GM12892 (cell line): ENCODE measurements at regions not wholly inside any gene's neighbourhood (a gene's known extent, or its start where the extent isn't known, plus 50 kb on each side); places are given as distances from the start of the nearest gene placed in this dataset.

Source experiments
- DNase-seq: peaks from one replicate; pipeline ENCODE4 v3.0.0; 2011; ENCODE audit not compliant: insufficient read length
- FAIRE-seq: peaks from 2 replicates; lab custom pipeline; 2011; peaks lifted over from hg19 to GRCh38; lab: Jason Lieb, UNC
- POLR2A ChIP-seq: IDR thresholded peaks from 2 replicates; pipeline ENCODE4 v1.6.1; 2011; ENCODE audit warnings: low read depth, low read length, control low read depth
- POLR2AphosphoS5 ChIP-seq: IDR thresholded peaks from 2 replicates; pipeline ENCODE4 v1.6.1; 2011; ENCODE audit warnings: low read depth, low read length, control low read depth
- TAF1 ChIP-seq: IDR thresholded peaks from 2 replicates; pipeline ENCODE4 v1.6.1; 2011; ENCODE audit warnings: low read depth, mild to moderate bottlenecking, control low read depth, low read length, borderline replicate concordance

DNA sequence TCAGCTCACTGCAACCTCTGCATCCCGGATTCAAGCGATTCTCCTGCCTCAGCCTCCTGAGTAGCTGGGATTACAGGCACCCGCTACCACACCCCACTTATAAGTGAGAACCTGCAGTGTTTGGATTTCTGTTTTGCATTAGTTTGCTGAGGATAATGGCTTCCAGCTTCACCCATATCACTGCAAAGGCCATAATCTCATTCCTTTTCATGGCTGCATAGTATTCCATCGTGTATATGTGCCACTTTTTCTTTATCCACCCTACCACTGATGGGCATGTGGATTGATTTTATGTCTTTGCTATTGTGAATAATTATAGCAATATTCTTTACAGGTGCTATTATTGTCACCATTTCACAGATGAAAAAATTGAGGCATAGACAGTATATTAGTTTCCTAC is 301.0 kb upstream of the MAF start:
- DNase-seq: no peak
- FAIRE-seq: no peak
- TF ChIP-seq POLR2A (no peak), POLR2AphosphoS5 (no peak), TAF1 (no peak)

DNA sequence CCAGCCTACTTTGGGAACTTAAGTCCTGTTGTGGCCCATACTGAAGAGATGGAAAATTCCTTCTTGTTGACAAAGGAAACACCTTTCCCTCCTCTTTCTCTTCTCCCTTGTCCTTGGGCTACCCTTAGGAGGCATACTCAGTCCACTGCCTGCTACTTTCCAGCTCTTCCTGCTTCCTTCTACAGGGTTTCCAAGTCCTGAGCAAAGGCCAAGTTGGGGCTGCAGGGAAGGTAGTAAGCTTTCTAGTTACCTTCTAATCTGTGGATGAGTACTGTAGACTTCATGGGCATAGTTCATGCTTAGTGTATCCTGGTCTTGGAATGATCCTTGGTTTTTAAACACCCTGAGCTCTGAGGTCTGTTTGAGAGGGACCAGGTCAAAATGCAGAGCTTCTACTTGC is 299.2 kb upstream of the MAF start:
- no peak for FAIRE-seq
- no peak for DNase-seq

DNA sequence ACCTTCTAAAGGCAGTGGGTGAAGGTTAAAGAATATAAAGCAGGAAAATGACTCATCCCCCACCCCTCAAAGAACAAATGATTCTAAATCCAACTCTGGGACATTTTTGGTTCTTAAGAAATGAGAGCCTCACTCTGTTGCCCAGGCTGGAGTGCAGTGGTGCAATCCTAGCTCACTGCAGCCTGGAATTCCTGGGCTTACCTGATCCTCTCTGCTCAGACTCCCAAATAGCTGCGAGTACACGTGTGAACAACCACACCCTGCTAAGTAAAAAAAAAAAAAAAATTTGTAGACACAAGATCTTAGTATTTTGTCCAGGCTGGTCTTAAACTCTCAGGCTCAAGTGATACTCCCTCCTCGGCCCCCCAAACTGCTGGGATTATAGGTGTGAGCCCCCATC is 298.8 kb upstream of the MAF start:
- no peak for FAIRE-seq
- TF ChIP-seq POLR2AphosphoS5 (no peak), POLR2A (no peak), TAF1 (no peak)

More for the DNA sequence above, 299.2 kb upstream of the MAF start:
- TF ChIP-seq POLR2A (no peak), POLR2AphosphoS5 (no peak), TAF1 (no peak)

DNA sequence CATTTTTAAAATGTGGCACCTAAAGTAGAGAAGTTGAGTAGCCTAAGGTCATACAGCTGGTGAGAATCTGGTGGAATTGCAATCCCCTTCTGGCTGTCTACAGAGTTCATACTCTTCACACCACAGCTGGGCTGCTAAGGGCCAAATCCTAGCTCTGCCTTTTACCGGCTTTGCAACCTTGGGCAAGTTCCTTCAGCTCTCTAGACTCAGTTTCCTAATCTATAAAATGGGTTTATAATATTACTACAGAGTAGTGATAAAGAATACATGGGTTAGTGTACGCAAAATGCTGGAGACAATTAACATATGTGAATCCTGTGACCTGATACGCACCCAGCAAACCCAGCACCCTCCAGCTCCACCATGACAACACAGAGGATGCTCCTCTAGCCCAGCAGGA is 298.2 kb upstream of the MAF start:
- FAIRE-seq: no peak
- no peak for DNase-seq
- TF ChIP-seq POLR2A (no peak), TAF1 (no peak), POLR2AphosphoS5 (no peak)

More for the DNA sequence above, 298.8 kb upstream of the MAF start:
- no peak for DNase-seq

- no peak for TF ChIP-seq POLR2A
- TF ChIP-seq TAF1: no peak
- TF ChIP-seq POLR2AphosphoS5: no peak
- FAIRE-seq (no peak), DNase-seq (no peak)
These were observed 297.1 kb upstream of the MAF start for GRCh38 chr16:79897453-79898146.

- no peak for FAIRE-seq
- TF ChIP-seq POLR2AphosphoS5 (no peak), POLR2A (no peak), TAF1 (no peak)
- DNase-seq: no peak
These were observed 296.5 kb upstream of the MAF start for GRCh38 chr16:79897104-79897452.

- DNase-seq (no peak), FAIRE-seq (no peak)
- TF ChIP-seq POLR2A: no peak
- no peak for TF ChIP-seq TAF1
- TF ChIP-seq POLR2AphosphoS5: no peak
These were observed 295.3 kb upstream of the MAF start for GRCh38 chr16:79895917-79896203.

GRCh38 chr16:79895053-79895916 is 294.7 kb upstream of the MAF start:
- DNase-seq (no peak), FAIRE-seq (no peak)

DNA sequence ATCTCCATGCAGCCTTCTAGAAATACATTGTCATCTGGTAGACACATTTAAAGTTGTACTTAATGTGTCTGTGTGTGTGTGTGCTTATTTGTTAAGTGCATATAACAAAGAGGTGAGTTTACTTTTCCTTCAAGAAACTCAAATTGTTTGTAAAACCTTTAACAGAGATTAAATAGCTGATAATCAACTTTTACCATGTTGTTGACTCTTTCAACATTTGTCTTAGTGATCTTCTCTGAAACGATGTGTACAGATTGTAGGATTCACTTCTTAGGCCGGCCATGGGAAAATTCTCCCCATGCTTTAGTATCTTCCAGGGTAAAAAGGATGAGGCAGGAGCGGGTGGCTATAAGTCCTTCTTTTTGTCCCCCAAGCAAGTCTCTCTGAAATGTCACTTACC is 292.9 kb upstream of the MAF start:
- DNase-seq (no peak), FAIRE-seq (no peak)
- no peak for TF ChIP-seq TAF1
- TF ChIP-seq POLR2A: no peak
- TF ChIP-seq POLR2AphosphoS5: no peak

More at GRCh38 chr16:79895053-79895916, 294.7 kb upstream of the MAF start:
- TF ChIP-seq POLR2AphosphoS5: no peak
- no peak for TF ChIP-seq TAF1
- no peak for TF ChIP-seq POLR2A

DNA sequence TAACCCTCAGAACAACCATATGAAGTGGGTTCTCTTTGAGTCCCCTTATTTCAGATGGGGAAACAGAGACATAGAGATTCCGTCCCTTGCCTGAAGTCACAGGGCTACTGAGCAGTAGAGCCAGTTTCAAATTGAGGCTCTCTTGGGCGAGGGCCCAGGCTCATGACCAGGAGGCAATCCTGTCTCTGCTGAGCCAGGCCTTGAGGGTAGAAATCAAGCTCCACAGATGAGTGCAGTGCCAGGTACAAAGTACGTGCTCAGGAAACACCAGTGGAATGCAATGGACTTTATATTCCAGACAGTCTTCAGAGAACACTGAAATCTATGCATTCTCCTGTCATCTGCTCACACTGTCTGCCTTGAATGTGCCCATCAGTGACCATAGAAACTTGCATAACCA is 291.7 kb upstream of the MAF start:
- DNase-seq (no peak), FAIRE-seq (no peak)
- no peak for TF ChIP-seq POLR2A
- no peak for TF ChIP-seq POLR2AphosphoS5
- TF ChIP-seq TAF1: no peak

DNA sequence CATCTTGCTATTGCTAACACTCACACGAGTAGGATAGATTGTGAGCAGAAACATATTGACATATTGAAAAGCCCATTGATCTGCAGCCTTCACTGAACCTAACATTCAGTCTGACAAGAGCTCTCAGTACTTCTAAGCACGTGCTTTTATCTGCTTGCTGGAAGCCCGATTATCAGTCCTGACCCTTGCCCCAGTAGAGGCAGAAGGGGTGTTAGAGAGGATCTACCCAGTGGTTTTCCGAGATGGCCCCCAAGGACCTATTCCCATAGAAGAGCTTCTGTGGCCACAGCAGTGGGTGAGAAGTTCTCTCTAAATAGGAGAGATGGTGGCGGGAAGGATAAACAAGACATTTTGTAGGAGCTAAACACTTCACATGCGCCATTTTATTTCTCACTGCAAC is 290.9 kb upstream of the MAF start:
- FAIRE-seq (no peak), DNase-seq (no peak)
- TF ChIP-seq POLR2A (no peak), POLR2AphosphoS5 (no peak), TAF1 (no peak)

DNA sequence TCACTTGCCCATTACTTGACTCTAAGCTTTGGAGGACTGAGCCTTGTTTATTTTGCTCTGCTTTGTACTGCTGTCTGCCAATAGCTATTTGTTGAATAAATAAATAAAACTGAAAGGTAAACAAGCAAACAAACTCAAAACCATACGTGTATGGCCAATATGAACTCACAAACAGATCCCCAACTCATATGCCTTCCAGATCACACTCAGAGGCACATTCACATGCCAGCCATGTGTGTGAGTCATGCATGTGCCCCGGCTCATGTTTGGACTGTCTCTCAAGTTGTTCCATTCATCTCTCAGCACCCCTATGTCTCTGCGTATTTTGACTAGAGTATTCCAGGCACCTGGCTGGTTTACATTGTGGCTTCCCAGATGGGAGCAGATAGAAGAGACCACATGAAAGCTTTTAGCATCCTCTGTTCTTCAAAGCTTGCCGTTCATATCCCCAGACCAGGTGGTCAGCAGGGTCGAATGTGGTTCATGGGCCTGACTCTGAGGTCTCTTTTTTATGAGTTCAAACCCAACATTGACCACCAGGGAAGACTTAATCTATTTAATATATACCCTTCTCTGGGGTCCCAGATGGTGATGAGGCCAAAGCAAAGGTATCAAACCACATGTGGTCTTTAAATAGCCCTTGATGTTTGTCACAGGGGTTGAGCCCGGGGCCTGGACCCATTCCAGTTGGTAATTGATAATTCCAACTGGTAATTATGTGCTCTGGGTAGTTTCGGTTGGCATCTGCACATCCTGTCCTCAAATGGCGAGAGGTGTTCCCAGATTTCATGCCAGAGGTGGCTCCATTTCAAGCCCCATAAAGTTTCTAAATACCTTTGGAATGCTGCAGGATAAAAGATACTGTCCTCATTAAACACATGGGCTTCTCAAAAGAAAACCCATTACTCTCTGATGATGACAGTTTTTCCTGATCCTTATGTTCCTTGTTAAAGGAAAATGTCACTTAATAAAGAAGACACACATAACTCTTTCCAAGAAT is 287.3 kb upstream of the MAF start:
- FAIRE-seq (no peak), DNase-seq (no peak)
- no peak for TF ChIP-seq POLR2AphosphoS5
- TF ChIP-seq TAF1: no peak
- TF ChIP-seq POLR2A: no peak
